Motor neuron (in vitro differentiated cells): ENCODE measurements at regions not wholly inside any gene's neighbourhood (a gene's known extent, or its start where the extent isn't known, plus 50 kb on each side); places are given as distances from the start of the nearest gene placed in this dataset.

Experiments
- ATAC-seq, 8 experiments: fragments of 200-7000 bp; cut with Tn5 transposase; replicated peaks in 6 of 8; 2 replicates each; pipeline ENCODE4 v1.8.0; 2021; ENCODE audit warnings: mild to moderate bottlenecking in 8 of 8, moderate library complexity in 8 of 8
- H3K27ac ChIP-seq, 2 donors: fragments of 250-450 bp; sonication (Bioruptor Pico); 2 replicates each; pipeline ENCODE4 v1.9.0; 2021; ENCODE audit warnings: antibody characterized with exemption in 2 of 2, mild to moderate bottlenecking in 2 of 2, moderate library complexity in 1 of 2
- H3K4me1 ChIP-seq, 2 donors: fragments of 250-450 bp; sonication (Bioruptor Pico); replicated peaks in 1 of 2; 2 replicates each; pipeline ENCODE4 v1.6.1; 2021; ENCODE audit warnings: antibody characterized with exemption in 2 of 2, mild to moderate bottlenecking in 2 of 2, moderate library complexity in 1 of 2
- H3K4me3 ChIP-seq, 5 donors: fragments of 250-450 bp; sonication (Bioruptor Pico); 2 replicates each; pipeline ENCODE4 v1.9.0; 2021; ENCODE audit warnings: antibody characterized with exemption in 5 of 5, mild to moderate bottlenecking in 5 of 5, moderate library complexity in 4 of 5
- WGBS, 10 experiments: fragments of 450-650 bp; shearing (Covaris generic); methylation state at CpG; one replicate each; pipeline ENCODE4 v1.0.0; 2022; 5-methylcytosine and 5-hydroxymethylcytosine counted together
- in situ Hi-C, 9 experiments: fragments of 400-800 bp; cut with MboI; loops; one replicate each; pipeline ENCODE4 v1.15.0; 2021; ENCODE audit warnings: low sequenced_read_pairs in 9 of 9, low pct_unique_long_range_greater_than_20kb in 2 of 9; ENCODE audit not compliant: unreplicated experiment in 9 of 9

GRCh38 chr4:24672880-24673279 is 88.5 kb upstream of the DHX15 start:
- in situ Hi-C loops, result no loop called here
- Histone ChIP-seq H3K4me3 (no peak overlapping the region), H3K27ac (no peak overlapping the region), H3K4me1 (no peaks in the 10 kb centered on the region)
- WGBS, 10 experiments, result 27 to 89% (median 50%) methylated on average over 1 to 8 of the region's 8 CpGs; no CpG with 5 or more reads in 3 of the 10 experiments
- peak in 3 of 8 experiments; percentile 93 to 97 (median 93) for ATAC-seq

DNA sequence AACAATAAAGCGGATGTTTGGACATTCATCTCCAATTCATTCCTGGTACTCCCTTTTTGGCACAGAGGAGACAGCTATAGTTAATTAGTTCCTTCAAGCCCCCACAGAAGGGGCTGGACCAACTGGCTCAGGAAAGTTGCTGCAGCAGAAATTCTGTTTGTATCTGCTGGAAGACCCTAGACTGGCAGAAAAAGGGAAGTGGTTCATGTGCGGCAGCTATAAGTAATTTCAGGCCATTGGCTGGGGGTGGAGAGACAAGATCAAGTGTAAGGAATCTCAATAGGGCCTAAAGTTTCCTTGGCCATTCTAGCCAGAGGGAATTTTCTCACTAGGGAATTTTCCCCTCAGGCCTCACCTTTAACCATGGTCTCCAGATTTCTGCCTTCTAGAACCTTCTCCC is 89.9 kb upstream of the DHX15 start:
- Histone ChIP-seq H3K27ac (no peak overlapping the region), H3K4me1 (no peaks in the 10 kb centered on the region), H3K4me3 (no peak overlapping the region)
- ATAC-seq, result no peak
- 33 to 100% (median 87%) methylated on average over 1 to 2 of the region's 2 CpGs; no CpG with 5 or more reads in 6 of the 10 experiments for WGBS, 10 experiments
- in situ Hi-C loops, result no loop called here

DNA sequence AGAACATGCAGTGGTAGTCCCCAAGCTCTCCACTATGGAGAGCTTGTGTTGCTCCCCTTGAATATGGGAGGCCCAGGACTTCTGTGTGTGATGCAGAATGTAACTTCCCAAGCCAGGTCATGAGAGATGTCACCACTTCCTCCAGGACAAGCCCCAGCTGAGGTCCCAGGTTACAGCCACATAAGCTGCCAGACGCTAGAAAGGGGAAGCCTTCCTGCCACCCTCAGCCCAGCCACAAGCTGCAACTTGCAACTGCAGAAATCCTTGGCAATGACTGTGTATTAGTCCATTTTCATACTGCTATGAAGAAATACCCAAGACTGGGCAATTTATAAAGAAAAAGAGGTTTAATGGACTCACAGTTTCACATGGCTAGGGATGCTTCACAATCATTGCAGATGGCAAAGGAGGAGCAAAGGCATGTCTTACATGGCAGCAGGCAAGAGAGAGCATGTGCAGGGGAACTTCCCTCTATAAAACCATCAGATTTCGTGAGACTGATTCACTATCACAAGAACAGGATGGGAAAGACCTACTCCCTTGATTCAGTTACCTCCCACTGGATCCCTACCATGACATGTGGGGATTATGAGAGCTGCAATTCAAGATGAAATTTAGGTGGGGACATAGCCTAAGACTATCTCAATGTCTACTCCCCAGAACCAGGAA is 91.5 kb upstream of the DHX15 start:
- Histone ChIP-seq H3K4me1 (no peaks in the 10 kb centered on the region), H3K27ac (no peak overlapping the region), H3K4me3 (no peak overlapping the region)
- ATAC-seq, result no peak
- WGBS, 10 experiments, result 0 to 100% (median 44%) methylated on average over 1 to 2 of the region's 2 CpGs; no CpG with 5 or more reads in 6 of the 10 experiments
- in situ Hi-C loops, result loop anchor here in 1 of 9 experiments (25.0 kb wide), 1 partner anchor 189 kb away; no protein-coding TSS in a partner anchor

- Histone ChIP-seq H3K4me3 (no peak overlapping the region), H3K27ac (no peak overlapping the region), H3K4me1 (no peaks in the 10 kb centered on the region)
- WGBS, 10 experiments, result 4 to 96% (median 46%) methylated on average over 3 to 4 of the region's 4 CpGs; no CpG with 5 or more reads in 2 of the 10 experiments
- in situ Hi-C loops, result loop anchor here in 1 of 9 experiments (25.0 kb wide), 1 partner anchor 191 kb away; no protein-coding TSS in a partner anchor
- ATAC-seq, result peak in 2 of 8 experiments; percentile 45 to 52
These were observed 93.6 kb upstream of the DHX15 start for GRCh38 chr4:24677909-24678308.

GRCh38 chr4:24680746-24681448 is 96.5 kb upstream of the DHX15 start:
- in situ Hi-C loops, result loop anchor here in 1 of 9 experiments (25.0 kb wide), 1 partner anchor 194 kb away; no protein-coding TSS in a partner anchor
- Histone ChIP-seq H3K4me3 (no peak overlapping the region), H3K27ac (no peak overlapping the region), H3K4me1 (no peaks in the 10 kb centered on the region)
- ATAC-seq, result peak in 1 of 8 experiments; percentile 72
- 33 to 92% (median 60%) methylated on average over 1 to 4 of the region's 9 CpGs; no CpG with 5 or more reads in 2 of the 10 experiments for WGBS, 10 experiments

GRCh38 chr4:24683116-24683515 is 98.8 kb upstream of the DHX15 start:
- in situ Hi-C loops, result loop anchor here in 1 of 9 experiments (25.0 kb wide), 1 partner anchor 196 kb away; no protein-coding TSS in a partner anchor
- Histone ChIP-seq H3K4me3 (no peak overlapping the region), H3K4me1 (no peaks in the 10 kb centered on the region), H3K27ac (no peak overlapping the region)
- WGBS, 10 experiments, result 17 to 85% (median 66%) methylated on average over 2 to 6 of the region's 7 CpGs; no CpG with 5 or more reads in 2 of the 10 experiments
- ATAC-seq, result no peak

DNA sequence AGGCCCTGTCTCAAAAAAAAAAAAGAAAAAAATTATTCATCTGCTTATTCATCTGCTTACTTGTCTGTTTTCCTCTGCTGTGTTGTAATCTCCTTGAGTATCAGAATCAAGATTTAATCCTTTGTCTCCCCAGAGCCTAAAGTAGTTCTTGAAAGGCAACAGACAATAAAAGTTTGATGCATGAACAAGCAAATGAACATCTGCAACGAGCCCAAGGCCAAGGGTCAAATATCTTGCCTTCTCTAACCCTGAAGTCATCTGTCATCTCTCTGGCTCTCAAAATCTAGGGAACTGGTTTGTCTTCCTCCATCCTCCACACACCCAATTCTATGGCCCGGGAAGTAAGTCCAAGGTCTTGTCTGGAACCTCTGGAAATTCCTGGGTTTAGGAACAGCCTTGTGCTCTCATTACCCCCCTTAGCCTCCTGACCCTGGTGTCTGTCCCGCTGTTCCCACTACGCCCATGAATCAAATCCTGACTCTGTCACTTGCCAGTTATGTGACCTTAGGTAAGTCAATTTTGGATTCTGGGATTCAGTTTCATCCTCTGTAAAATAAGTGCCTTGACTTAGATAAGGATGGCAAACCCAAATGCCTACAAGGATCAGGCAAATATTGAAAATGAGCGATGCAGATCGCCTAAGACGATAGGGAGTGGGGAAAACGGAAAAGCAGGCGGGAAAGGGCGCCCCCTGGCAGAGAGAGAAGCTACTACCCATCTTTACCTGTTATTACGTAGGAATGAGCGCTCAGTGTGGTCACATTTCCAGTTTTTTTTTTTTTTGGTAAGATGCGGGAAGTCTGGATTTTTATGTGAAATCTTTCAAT is 102.7 kb upstream of the DHX15 start:
- Histone ChIP-seq H3K27ac (no peak overlapping the region), H3K4me1 (no peaks in the 10 kb centered on the region), H3K4me3 (no peak overlapping the region)
- ATAC-seq, result peak in 2 of 8 experiments; percentile 50 to 85
- in situ Hi-C loops, result loop anchor here in 1 of 9 experiments (25.0 kb wide), 1 partner anchor 200 kb away; no protein-coding TSS in a partner anchor
- 16 to 78% (median 51%) methylated on average over 6 to 13 of the region's 13 CpGs; no CpG with 5 or more reads in 2 of the 10 experiments for WGBS, 10 experiments

- no peak overlapping the region for H3K4me3 ChIP-seq
- in situ Hi-C loops, result loop anchor here in 1 of 9 experiments (25.0 kb wide), 1 partner anchor 201 kb away; no protein-coding TSS in a partner anchor
- 40 to 95% (median 71%) methylated on average over 1 to 3 of the region's 3 CpGs; no CpG with 5 or more reads in 2 of the 10 experiments for WGBS, 10 experiments
- no peaks in the 10 kb centered on the region for H3K4me1 ChIP-seq
- ATAC-seq, result no peak
- H3K27ac ChIP-seq, result no peak overlapping the region
These were observed 104.1 kb upstream of the DHX15 start for GRCh38 chr4:24688453-24688852.

DNA sequence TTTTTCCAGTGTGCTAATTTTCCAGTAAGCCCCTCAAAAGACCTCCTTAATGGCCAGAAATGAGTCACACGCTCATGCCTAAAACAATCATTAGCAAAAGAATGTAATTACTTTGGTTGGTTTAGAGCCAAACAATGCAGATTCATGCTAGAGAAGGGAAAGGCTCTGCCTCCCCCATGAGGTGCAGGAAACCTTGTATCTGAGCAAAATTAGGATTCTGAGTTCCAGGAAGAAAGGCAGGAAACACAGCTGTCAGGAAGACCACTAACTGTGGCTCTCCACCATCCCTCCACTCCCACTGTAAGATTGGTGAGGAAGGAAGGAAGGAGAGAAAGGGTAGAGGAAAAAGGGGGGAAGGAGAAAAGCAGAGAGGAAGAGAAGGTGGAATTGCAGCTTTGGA is 104.9 kb upstream of the DHX15 start:
- Histone ChIP-seq H3K4me1 (no peaks in the 10 kb centered on the region), H3K27ac (no peak overlapping the region), H3K4me3 (no peak overlapping the region)
- peak in 2 of 8 experiments; percentile 26 to 49 for ATAC-seq
- in situ Hi-C loops, result loop anchor here in 1 of 9 experiments (25.0 kb wide), 1 partner anchor 202 kb away; no protein-coding TSS in a partner anchor
- 14 to 80% (median 47%) methylated on average over 1 of the region's 1 CpG; no CpG with 5 or more reads in 2 of the 10 experiments for WGBS, 10 experiments

DNA sequence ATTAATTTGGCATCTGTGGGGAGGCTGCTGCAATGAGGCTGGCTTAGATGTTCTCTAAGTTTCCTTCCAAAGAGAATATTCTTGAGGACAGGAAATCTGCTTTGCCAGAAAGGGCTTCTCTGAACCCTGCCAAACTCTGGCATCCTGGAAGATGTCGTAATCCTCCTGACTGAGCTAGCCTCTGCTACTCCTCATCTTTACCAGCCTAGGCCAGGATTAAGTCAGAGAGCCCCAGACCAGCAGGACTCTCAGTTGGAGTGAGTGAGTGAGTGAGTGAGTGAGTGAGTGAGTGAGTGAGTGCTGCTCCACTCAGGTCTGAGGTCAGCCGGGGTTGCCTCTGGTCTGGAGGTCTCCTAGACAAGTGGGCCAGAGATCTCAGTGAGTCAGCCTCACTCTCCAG is 104.9 kb upstream of the SOD3 start:
- no peaks in the 10 kb centered on the region for H3K4me1 ChIP-seq
- no peak for ATAC-seq
- in situ Hi-C loops, result loop anchor here in 1 of 9 experiments (25.0 kb wide), 1 partner anchor 203 kb away; no protein-coding TSS in a partner anchor
- H3K27ac ChIP-seq, result no peak overlapping the region
- 80 to 100% methylated on average over 1 of the region's 2 CpGs; no CpG with 5 or more reads in 8 of the 10 experiments for whole genome bisulfite sequencing, 10 experiments
- no peak overlapping the region for H3K4me3 ChIP-seq

DNA sequence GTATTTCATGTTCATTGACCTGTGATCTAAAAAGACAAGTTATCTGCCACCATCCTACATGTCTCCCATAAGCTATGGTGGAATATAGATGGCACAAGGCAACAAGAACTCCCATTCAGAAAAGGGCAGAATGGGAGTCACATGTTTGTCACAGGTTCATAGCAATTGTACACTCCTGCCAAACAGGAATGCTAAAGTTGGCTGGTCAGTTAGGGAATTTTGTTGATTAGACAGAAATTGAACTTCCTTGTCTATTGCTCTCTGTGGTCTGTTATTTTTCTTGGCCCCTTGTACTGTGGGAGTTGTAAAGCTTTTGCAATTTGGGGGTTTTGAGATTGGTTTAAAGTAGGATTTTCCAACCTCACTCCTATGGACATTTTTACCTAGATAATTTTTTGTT is 101.7 kb upstream of the SOD3 start:
- Histone ChIP-seq H3K4me3 (no peak overlapping the region), H3K4me1 (no peaks in the 10 kb centered on the region), H3K27ac (no peak overlapping the region)
- ATAC-seq, result no peak
- in situ Hi-C loops, result loop anchor here in 1 of 9 experiments (25.0 kb wide), 1 partner anchor 206 kb away; no protein-coding TSS in a partner anchor

- H3K4me3 ChIP-seq, result no peak overlapping the region
- H3K4me1 ChIP-seq, result peaks cover 11 to 12% of the 10 kb centered on the region in 2 donors
- in situ Hi-C loops, result no loop called here
- no peak for ATAC-seq
- 67 to 100% (median 82%) methylated on average over 1 of the region's 1 CpG; no CpG with 5 or more reads in 6 of the 10 experiments for WGBS, 10 experiments
- no peak overlapping the region for H3K27ac ChIP-seq
These were observed 95.3 kb upstream of the SOD3 start for GRCh38 chr4:24700118-24700517.
